ENCODE measurements at regions not wholly inside any gene's neighbourhood (a gene's known extent, or its start where the extent isn't known, plus 50 kb on each side); places are given as distances from the start of the nearest gene placed in this dataset.

GRCh38 chr6:25013246-25013645, 77.5 kb upstream of the RIPOR2 start:
- no peak for DNase-seq

DNA sequence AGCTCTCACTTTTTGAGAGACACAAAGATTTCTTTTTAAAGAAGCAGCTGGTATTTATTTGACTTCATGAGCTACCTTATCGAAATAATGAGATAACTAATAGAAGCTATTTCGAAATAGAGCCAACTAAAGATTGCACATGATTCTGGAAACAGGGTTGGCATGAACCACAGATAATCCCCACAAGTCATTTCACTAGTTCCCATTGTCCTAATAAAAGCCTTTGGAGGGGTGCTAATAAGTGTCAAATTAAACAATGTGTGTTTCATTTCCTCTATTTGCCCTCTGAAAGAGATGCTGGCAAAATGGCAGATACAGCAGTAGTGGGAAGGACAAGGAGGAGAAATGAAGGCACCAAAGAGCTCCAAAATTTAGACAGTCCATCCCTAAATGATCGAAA, 78.6 kb upstream of the RIPOR2 start:
- DNase-seq, result no peak

DNA sequence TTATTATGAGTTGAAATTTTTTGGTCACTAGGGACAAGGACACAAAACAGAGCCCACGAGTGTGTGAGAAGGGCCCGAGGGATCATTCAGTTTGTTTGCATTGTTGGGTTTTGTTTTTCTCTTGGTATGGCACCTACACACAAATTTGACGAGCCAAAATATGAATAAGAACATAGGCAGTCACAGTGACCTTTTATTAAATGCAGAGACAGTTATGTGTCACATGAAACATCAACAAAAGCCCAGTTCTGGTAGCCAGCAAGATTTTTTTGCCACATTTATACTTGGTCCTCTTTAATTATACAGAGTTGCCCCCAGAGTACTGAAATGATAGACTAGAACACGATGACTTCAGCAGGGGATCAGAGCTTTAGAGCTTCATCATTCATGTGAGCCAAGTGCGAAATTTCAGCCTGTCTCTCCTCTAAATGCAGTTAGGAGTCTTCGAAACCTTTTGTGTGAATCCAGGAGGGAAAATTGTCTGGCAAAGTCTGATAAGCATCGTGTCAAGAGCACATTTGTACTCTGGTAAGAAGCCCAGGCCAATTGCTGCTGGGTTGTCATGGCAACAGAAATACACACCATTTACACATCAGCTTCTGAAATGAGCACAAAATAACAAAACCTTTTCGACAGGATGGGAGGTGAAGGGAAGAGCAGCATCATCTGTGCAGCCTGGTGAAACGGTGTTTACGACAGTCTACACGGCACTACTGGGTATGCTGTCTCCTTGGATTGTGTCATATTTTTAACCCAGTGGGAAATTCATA, 79.2 kb upstream of the RIPOR2 start:
- DNase-seq, result peak; percentile 36

GRCh38 chr6:25016014-25016720, 80.4 kb upstream of the RIPOR2 start:
- DNase-seq, result no peak

- DNase-seq, result no peak
These were observed 81.7 kb upstream of the RIPOR2 start for GRCh38 chr6:25017486-25017885.

- peak; percentile 83 for DNase-seq
These were observed 82.3 kb upstream of the RIPOR2 start for GRCh38 chr6:25017932-25018567.

GRCh38 chr6:25018568-25018954, 82.8 kb upstream of the RIPOR2 start:
- no peak for DNase-seq

GRCh38 chr6:25022140-25022553, 86.4 kb upstream of the RIPOR2 start:
- DNase-seq, result no peak

- no peak for DNase-seq
These were observed 88.0 kb upstream of the RIPOR2 start for GRCh38 chr6:25023781-25024180.

- no peak for DNase-seq
These were observed 89.1 kb upstream of the RIPOR2 start for GRCh38 chr6:25024821-25025220.

DNA sequence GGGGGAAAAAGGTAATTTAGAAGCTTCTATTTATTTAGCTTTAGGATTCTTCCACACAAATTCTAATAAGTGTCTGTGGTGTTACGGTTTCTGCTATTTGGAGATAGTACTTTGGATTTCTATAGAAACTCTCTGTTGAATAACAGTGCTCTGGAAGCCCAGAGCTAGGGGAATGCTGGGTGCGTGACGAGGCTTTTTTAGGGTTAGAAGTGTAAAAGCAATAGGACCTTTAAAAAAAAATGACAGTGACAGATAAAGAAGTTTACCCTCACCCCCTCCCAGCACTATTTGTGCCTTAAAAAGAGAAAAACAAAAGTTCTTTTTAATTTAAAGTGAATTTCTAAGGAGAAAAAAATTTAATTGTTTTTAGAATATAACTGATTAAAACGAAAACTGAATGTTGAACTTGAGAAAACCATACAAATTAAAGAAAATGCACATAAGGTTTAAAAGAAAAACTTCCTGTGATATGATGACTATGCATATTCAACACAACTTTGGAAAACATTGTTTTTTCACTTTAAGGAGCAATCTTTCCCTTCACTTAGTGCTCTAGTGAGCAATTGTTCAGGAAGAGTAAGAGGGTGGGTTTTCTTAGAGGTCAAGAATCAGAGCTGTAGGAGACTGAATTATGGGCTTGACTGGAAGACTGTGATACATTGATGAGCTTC, 89.6 kb upstream of the RIPOR2 start:
- no peak for DNase-seq

DNA sequence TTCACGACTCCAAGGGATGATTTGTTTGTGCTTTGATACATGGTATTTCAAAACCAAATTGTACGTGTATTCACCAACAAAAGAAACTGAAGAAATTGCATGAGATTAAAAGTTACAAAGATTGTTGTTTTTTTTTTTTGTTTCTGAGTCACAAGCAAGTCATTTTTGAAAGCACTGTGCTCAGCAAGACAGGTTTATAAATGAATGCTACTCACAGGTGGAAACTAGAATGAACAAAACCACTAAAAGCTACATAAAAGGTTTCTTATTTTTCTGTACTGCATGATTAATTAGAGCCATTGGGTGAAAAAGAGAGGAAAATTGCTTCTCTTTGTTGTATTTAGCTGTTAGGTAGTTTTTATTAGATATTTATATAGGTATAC, 90.2 kb upstream of the RIPOR2 start:
- DNase-seq, result no peak

DNA sequence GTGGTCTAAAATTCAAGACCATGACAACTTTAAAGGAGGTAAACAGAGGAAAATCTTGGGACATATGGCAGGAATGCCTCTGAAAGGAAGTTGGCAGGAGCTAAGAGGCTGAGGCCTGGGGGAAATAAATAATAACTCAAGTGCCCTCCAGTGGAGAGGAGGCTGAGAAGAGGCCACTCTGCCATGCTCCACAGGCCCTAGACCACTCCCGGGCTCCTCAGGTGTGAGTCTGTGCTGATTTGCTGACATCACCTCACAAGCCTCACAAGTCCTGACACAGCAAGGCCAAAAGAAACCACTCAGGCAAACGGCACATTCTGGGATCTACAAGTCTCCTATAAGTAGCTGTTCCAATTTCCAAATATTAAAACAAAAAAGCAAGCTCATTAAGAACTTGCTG, 91.0 kb upstream of the RIPOR2 start:
- no peak for DNase-seq

- DNase-seq, result peak; percentile 73
These were observed 91.6 kb upstream of the RIPOR2 start for GRCh38 chr6:25027221-25027916.

DNA sequence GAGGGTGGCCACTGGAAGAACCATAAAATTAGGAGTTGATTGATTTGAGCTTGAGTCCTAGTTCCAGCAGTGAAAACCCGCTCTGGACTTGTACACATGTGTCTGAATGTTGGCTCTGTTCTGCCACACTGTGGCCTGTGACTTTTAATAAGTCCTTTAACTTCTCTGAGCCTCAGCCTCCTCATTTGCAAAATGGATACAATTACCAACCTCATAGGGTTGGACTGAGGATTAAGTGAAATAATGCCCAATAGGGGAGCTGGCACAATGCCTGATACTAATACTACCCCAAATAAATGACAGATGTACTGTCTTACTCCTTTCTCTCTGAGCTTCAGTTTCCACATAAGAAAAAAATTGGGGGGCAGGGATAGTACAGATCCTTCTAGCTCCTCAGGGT, 92.6 kb upstream of the RIPOR2 start:
- no peak for DNase-seq

DNA sequence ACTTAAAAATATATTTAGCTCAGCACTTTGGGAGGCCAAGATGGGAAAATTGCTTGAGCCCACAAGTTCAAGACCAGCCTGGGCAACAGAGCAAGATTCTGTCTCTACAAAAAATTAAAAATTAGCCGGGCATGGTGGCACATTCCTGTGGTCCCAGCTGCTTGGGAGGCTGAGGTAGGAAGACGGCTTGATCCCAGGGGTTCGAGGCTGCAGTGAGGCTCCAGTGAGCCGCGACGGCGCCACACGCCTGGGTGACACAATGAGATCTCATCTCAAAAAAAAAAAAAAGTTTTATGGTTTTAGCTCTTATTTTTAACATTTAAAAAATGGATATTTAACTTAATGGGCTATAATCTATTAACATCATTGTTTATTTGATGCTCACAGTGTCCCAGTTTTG, 97.2 kb upstream of the RIPOR2 start:
- DNase-seq, result no peak

DNA sequence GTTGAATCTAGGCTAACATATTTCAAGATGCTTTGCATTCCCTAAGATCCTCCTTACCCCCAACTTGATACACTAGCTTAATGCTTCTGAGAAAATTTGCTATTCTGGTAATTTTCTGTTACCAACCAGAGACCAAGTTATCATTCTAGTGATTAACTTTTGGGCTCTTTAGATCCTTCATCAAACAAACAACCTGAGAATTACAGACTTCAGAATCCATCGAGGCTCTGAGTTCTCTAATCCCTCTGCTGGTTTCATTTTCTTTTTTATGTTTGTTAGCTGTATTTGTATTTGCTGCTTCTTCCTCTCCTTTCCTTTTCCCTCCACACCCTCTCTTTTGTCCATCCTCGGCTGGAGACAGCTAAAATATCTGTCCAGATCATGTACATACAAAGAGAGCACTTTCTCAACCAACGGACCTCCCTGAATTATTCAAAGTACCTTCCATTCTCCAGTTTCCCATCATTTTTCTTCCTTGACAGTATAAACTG, 98.7 kb upstream of the RIPOR2 start:
- DNase-seq, result no peak

GRCh38 chr6:25035174-25035511, 99.4 kb upstream of the RIPOR2 start:
- DNase-seq, result no peak

DNA sequence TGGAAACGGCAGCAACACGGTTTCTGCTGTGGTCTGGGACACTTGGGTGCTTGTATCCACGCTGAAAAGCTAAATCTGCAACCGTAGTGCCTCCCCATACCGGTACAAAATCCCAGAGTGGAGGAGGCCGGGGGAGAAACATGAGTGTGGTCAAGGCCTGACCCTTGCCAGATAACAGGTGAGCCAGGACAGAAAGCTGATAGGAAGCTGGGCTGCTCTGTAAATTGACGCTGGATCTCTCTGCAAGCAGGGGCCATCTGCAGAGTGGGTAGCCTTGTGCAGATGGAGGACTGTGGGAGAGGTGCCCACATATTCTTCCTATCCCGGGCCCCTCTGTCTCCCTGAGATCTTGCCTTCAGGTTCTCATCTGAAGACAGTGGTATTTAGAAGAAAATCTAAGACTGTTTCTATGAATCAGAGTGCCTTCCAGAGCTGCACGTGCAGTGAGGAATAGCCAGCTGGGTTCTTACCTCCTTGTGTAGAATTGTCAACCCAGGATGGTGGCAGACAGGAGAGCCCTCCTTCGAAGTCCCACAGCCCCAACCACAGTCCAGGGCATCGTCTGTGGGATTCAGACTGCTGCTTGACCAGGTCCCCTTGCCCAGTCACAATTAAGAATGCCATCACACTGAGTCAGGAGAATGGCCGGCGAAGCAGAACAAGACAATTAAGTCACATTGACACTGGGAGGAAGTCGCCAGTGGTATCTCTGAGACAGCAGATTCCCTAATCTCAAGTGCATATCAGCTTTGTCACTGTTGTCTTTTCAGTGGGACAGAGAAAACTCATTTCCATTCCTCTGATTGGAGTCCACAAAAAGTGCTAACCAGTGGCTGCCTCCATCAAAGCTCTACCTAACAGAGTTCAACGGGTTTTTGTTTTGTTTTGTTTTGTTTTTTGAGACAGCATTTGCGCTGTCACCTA, 100.0 kb upstream of the RIPOR2 start:
- DNase-seq, result no peak

DNA sequence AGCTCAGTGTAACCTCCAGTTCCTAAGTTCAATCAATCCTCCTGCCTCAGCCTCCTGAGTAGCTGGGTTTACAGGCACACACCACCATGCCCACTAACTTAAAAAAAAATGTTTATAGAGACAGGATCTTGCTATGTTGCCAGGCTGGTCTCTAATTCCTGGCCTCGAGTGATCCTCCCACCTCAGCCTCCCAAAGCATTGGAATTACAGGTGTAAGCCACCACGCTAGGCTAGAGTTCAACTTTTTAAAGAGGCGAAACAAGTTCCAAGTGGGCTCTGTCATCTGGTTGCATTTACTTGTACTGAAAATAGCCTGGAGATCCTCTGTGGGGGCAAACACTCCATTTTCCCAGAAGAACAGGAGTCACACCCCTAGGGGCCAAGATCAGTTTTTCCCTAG, 100.7 kb upstream of the RIPOR2 start:
- no peak for DNase-seq

- no peak for DNase-seq
These were observed 102.5 kb upstream of the RIPOR2 start for GRCh38 chr6:25038300-25038699.

GRCh38 chr6:25038999-25039398, 103.2 kb upstream of the RIPOR2 start:
- DNase-seq, result no peak

Measured in activated naive CD4-positive, alpha-beta T cell treated with anti-CD3 and anti-CD28 coated beads, Interleukin-2, amount 50 U/mL, for 16 hours (primary cell).